Lower lobe of right lung (tissue), 2 donors: ENCODE measurements at regions not wholly inside any gene's neighbourhood (a gene's known extent, or its start where the extent isn't known, plus 50 kb on each side); places are given as distances from the start of the nearest gene placed in this dataset.

Source experiments
- ATAC-seq, 2 donors: fragments of 200-7000 bp; cut with Tn5 transposase; one replicate each; pipeline ENCODE4 v1.9.1; 2020 to 2022; ENCODE audit warnings: mild to moderate bottlenecking in 2 of 2, moderate library complexity in 2 of 2
- DNase-seq: peaks from one replicate; pipeline ENCODE4 v3.0.0-alpha.2; 2020
- H3K27ac ChIP-seq: fragments of 200-600 bp; one replicate; pipeline ENCODE4 v1.8.0; 2022
- H3K27me3 ChIP-seq: fragments of 200-600 bp; one replicate; pipeline ENCODE4 v1.8.0; 2022; ENCODE audit warnings: low read depth
- H3K36me3 ChIP-seq: fragments of 200-600 bp; one replicate; pipeline ENCODE4 v1.8.0; 2022; ENCODE audit warnings: mild to moderate bottlenecking
- H3K4me1 ChIP-seq: fragments of 200-600 bp; one replicate; pipeline ENCODE4 v1.8.0; 2022
- H3K4me3 ChIP-seq: fragments of 200-600 bp; one replicate; pipeline ENCODE4 v1.8.0; 2022; ENCODE audit warnings: mild to moderate bottlenecking
- H3K9me3 ChIP-seq: fragments of 200-600 bp; one replicate; pipeline ENCODE4 v1.8.0; 2022
- CTCF ChIP-seq: fragments of 200-600 bp; IDR thresholded peaks from one replicate; pipeline ENCODE4 v1.8.0; 2022; ENCODE audit warnings: antibody characterized with exemption, mild to moderate bottlenecking
- intact Hi-C: fragments of 100-400 bp; cut with DNase I; formaldehyde crosslinking; loops from one replicate; pipeline ENCODE4 v1.11.0; 2022
- donor health status: DM: no; HTN: yes; CAD: no; lungs with severe emphysema.

GRCh38 chr21:41655259-41655658 lies 111.6 kb downstream of the RIPK4 start:
- DNase-seq = no peak
- no peak overlapping the region for H3K4me3 ChIP-seq
- H3K36me3 ChIP-seq = no peaks in the 10 kb centered on the region
- ATAC-seq = no peak
- H3K4me1 ChIP-seq = peaks cover 11% of the 10 kb centered on the region
- no peak overlapping the region for H3K27ac ChIP-seq
- H3K9me3 ChIP-seq = no peaks in the 10 kb centered on the region
- intact Hi-C loops = no loop called here
- H3K27me3 ChIP-seq = no peaks in the 10 kb centered on the region
- TF ChIP-seq CTCF = no peak

DNA sequence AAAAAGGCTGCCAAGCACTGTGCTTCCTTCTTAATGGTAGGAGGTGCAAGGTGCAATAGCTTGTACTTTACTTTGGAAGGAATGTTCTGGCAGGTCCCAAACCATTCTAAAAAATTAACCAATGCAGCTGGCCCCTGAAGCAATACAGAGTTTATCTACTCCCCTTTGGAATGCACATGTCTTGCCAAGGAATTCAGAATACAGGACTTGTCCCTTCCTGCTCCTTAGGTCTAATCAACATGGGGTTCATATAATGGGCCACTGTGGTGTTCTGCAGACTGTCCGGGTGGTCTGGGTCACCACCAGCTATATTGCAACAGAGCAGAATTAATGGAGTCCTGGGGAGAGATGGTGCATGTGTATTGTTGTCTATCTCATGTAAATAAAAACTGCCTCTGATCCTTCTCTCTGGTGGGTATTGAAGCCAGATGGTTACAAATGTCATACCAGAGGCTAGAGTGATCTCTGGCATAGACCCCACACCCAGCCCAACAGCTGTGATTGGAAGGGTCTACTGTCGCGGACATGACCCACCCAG lies 112.8 kb downstream of the RIPK4 start:
- no peaks in the 10 kb centered on the region for H3K27me3 ChIP-seq
- peaks cover 11% of the 10 kb centered on the region for H3K4me1 ChIP-seq
- H3K27ac ChIP-seq = no peak overlapping the region
- no peak for TF ChIP-seq CTCF
- intact Hi-C loops = no loop called here
- DNase-seq (no peak), ATAC-seq (peak; percentile 70 to 81)
- no peaks in the 10 kb centered on the region for H3K9me3 ChIP-seq
- H3K36me3 ChIP-seq = no peaks in the 10 kb centered on the region
- no peak overlapping the region for H3K4me3 ChIP-seq

DNA sequence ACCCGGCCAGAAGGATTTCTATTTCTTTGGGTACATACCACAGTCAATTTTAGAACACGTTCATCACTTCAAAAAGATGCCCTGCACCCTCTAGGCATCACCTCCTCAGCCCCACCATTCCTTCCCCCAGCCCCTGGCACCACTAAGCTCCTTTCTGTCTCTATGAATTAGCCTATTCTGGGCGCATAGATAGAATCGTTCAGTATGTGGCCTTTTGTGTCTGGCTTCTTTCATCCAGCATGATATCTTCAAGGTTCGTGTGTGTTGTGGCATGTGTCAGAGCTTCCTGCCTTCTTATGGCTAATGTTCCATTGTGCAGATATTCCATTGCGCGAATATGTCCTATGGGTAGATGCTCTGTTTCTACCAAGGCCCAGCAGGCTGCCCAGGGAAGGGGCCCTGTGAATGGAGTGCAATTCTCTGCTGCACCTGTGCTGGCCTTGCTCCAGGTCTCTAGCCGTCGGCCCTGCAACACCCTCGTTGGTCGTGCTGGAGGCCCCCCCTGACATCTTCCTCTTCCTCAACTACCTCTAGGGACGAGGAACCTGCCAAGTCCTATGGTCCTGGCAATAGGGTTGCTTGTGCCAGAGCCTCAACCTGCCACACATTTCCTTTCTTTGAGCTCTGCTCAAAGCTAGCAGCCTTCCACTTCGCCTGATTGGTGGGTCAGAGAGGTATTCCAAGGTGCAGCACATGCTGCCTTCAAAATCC lies 113.5 kb downstream of the RIPK4 start:
- no peaks in the 10 kb centered on the region for H3K36me3 ChIP-seq
- no peak overlapping the region for H3K4me3 ChIP-seq
- DNase-seq (no peak), ATAC-seq (no peak)
- H3K27ac ChIP-seq = no peak overlapping the region
- no peaks in the 10 kb centered on the region for H3K9me3 ChIP-seq
- no peaks in the 10 kb centered on the region for H3K27me3 ChIP-seq
- no peak for TF ChIP-seq CTCF
- intact Hi-C loops = no loop called here
- peaks cover 11% of the 10 kb centered on the region for H3K4me1 ChIP-seq

DNA sequence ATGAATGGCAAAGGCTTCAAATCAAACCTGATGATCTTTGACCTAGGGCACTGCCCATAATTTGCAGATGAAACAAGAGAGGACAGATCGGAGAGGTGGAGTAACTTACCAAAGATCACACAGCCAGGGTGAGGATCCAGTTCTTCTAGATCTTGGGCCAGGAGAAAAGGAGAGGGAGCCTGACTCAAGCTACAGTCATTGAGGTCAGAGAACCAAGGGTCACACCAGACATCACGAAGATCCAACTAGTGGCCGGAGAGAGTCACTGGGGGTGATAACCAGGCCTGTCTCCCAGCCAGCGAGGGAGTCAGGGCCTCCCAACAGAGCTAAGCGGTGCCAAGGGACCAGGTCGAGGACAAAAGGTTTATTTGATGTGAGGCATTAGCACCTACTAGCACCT lies 115.0 kb downstream of the RIPK4 start:
- H3K27ac ChIP-seq = peak overlapping the region; percentile 11
- no peak overlapping the region for H3K4me3 ChIP-seq
- ATAC-seq = no peak
- H3K4me1 ChIP-seq = peaks cover 11% of the 10 kb centered on the region
- DNase-seq = no peak
- H3K9me3 ChIP-seq = no peaks in the 10 kb centered on the region
- no peaks in the 10 kb centered on the region for H3K27me3 ChIP-seq
- intact Hi-C loops = no loop called here
- no peaks in the 10 kb centered on the region for H3K36me3 ChIP-seq
- TF ChIP-seq CTCF = no peak

- no peaks in the 10 kb centered on the region for H3K27me3 ChIP-seq
- H3K27ac ChIP-seq = peak overlapping the region; percentile 11
- H3K4me3 ChIP-seq = no peak overlapping the region
- intact Hi-C loops = no loop called here
- H3K4me1 ChIP-seq = peaks cover 11% of the 10 kb centered on the region
- ATAC-seq (peak; percentile 25 to 35), DNase-seq (no peak)
- no peaks in the 10 kb centered on the region for H3K9me3 ChIP-seq
- TF ChIP-seq CTCF = no peak
- no peaks in the 10 kb centered on the region for H3K36me3 ChIP-seq
Observed at GRCh38 chr21:41651406-41651805, 115.4 kb downstream of the RIPK4 start.
